ENCODE measurements at regions not wholly inside any gene's neighbourhood (a gene's known extent, or its start where the extent isn't known, plus 50 kb on each side); places are given as distances from the start of the nearest gene placed in this dataset.

DNA sequence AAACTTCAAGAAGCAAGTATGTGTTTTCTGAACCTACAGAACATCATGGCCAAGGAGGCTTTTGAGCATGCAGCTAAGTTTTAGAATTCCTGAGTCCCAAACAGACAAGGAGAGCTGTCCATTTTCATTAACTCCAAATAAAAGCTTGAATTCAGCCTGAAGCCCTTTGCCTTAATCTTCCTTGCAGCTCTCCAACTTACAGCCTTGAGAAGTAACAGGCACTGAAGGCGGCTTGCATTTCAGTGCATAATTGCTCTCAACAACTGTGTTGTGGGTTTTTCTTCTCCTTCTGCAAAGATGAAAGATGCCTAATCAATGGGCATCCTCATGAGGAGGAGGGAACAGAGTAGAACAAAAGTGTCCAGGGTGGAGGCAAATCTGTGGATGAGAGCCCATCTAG is 286.0 kb downstream of the FAT3 start:
- TF ChIP-seq POLR2A (IDR thresholded peaks at IDR 0.05) = no peak
- TF ChIP-seq, protein P1, sequence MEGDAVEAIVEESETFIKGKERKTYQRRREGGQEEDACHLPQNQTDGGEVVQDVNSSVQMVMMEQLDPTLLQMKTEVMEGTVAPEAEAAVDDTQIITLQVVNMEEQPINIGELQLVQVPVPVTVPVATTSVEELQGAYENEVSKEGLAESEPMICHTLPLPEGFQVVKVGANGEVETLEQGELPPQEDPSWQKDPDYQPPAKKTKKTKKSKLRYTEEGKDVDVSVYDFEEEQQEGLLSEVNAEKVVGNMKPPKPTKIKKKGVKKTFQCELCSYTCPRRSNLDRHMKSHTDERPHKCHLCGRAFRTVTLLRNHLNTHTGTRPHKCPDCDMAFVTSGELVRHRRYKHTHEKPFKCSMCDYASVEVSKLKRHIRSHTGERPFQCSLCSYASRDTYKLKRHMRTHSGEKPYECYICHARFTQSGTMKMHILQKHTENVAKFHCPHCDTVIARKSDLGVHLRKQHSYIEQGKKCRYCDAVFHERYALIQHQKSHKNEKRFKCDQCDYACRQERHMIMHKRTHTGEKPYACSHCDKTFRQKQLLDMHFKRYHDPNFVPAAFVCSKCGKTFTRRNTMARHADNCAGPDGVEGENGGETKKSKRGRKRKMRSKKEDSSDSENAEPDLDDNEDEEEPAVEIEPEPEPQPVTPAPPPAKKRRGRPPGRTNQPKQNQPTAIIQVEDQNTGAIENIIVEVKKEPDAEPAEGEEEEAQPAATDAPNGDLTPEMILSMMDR (IDR thresholded peaks at IDR 0.05) = no peak
- Histone ChIP-seq H3K9me3 (no peaks in the 10 kb centered on the region), H3K27me3 (no peaks in the 10 kb centered on the region), H3K4me1 (no peaks in the 10 kb centered on the region), H3K4me3 (no peak overlapping the region), H3K27ac (no peak overlapping the region), H3K36me3 (no peaks in the 10 kb centered on the region)
- DNase-seq = no peak

DNA sequence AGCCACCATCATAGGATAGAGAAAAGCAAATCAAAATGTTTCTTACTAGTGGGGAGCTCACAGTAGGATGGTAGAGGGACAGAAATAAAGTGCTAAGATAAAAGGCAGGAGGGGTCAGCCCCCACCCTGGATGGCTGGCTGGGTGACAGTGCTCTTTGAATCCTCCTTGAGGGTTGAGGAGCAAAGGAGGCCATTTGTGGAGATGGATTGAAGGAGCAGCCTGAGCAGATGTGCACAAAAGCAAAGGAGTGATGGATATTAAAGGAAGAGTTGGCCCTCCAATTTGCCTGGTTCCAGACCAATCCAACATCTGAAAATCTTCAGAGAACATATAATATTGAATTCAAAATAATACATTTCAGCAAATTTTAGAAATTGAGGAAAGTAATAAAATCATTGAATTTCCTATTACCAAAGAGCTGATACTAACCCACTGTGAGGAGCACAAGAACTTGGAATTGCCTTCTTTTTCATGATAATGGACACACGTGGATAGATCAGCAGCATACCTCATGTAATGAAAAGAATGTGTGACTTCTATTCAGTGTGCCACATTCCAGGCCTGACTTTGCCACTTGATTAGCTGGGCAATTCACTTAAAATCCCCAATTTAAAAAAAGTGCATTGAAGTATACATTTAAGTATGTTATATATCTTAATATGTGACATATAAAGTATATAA is 287.0 kb downstream of the FAT3 start:
- H3K27ac ChIP-seq = no peak overlapping the region
- DNase-seq = no peak
- no peaks in the 10 kb centered on the region for H3K36me3 ChIP-seq
- no peaks in the 10 kb centered on the region for H3K4me1 ChIP-seq
- H3K4me3 ChIP-seq = no peak overlapping the region
- H3K27me3 ChIP-seq = no peaks in the 10 kb centered on the region
- TF ChIP-seq POLR2A (IDR thresholded peaks at IDR 0.05) = no peak
- TF ChIP-seq, protein P1 (IDR thresholded peaks at IDR 0.05) = no peak
- H3K9me3 ChIP-seq = no peaks in the 10 kb centered on the region

DNA sequence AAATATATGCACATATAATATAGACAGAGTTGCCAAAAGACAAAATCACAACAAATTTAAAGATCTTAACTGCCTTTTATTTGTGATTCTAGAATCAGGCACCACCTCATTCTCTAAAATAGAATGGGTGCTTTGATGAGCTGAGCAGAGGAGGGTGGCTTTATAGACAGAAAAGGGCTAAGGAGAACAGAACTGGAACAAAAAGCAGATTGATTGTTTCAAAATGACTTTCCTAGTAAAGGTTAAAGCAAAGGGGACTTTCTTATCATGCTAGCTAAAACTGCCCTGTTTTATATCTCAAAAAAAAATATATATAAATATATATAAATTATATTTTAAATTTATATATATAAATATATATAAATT is 287.6 kb downstream of the FAT3 start:
- Histone ChIP-seq H3K4me3 (no peak overlapping the region), H3K27me3 (no peaks in the 10 kb centered on the region), H3K27ac (no peak overlapping the region), H3K9me3 (no peaks in the 10 kb centered on the region), H3K36me3 (no peaks in the 10 kb centered on the region), H3K4me1 (no peaks in the 10 kb centered on the region)
- TF ChIP-seq POLR2A (IDR thresholded peaks at IDR 0.05) = no peak
- TF ChIP-seq, protein P1 (IDR thresholded peaks at IDR 0.05) = no peak
- DNase-seq = no peak

DNA sequence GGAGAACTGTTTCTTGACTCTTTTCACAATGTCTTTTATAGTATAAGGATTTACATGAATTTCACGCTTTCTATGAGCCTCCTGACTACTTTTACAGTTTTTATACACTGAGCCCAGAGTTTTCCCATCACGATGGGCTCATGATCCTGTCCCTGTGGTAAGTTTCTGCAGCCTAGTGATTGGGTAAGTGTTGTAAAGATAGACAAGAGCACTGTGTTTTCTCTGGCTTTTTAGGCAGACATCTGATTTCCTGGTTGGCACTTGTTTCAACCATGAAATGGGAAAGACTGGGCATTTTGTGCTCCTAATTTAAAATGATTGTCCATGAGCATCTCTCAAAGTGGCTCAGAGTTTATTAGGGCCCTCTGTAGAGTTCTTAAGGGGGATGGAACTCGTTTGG is 299.0 kb downstream of the FAT3 start:
- no peak for TF ChIP-seq POLR2A (IDR thresholded peaks at IDR 0.05)
- TF ChIP-seq, protein P1 (IDR thresholded peaks at IDR 0.05) = no peak
- Histone ChIP-seq H3K36me3 (no peaks in the 10 kb centered on the region), H3K4me3 (no peak overlapping the region), H3K27ac (no peak overlapping the region), H3K4me1 (no peaks in the 10 kb centered on the region), H3K27me3 (no peaks in the 10 kb centered on the region), H3K9me3 (no peaks in the 10 kb centered on the region)
- no peak for DNase-seq

DNA sequence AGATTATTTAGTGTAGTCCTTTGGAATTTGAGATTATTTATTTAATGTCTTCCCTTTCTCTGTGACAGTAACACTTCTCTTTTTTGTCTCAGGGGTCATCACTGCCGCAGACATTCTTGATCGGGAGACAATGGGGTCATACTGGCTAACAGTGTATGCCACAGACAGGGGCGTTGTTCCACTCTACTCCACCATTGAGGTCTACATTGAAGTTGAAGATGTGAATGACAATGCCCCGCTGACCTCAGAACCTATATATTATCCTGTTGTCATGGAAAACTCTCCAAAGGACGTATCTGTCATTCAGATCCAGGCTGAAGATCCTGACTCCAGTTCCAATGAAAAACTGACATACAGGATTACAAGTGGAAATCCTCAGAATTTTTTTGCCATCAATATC is 299.9 kb downstream of the FAT3 start:
- H3K9me3 ChIP-seq = no peaks in the 10 kb centered on the region
- no peak overlapping the region for H3K27ac ChIP-seq
- H3K36me3 ChIP-seq = no peaks in the 10 kb centered on the region
- no peaks in the 10 kb centered on the region for H3K27me3 ChIP-seq
- no peak overlapping the region for H3K4me3 ChIP-seq
- H3K4me1 ChIP-seq = no peaks in the 10 kb centered on the region
- no peak for DNase-seq
- no peak for TF ChIP-seq POLR2A (IDR thresholded peaks at IDR 0.05)
- TF ChIP-seq, protein P1 (IDR thresholded peaks at IDR 0.05) = no peak

DNA sequence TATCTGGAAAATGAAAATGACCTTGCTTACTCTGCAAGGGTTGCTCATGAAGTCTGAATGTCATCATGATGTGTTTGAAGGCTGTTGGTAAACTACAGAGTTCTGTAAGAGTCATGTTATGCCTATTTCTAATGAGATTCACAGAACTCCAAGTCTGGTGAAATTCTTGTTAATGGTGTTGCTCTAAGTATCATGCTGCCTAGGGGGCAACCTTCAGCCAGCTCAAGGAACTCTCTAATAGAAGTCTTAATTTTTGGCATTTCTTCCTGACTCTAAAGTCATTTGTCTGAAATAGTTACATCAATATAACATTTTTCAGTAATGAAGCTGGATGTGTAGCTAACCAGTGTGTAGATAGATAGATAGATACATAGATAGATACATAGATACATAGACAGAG is 302.8 kb downstream of the FAT3 start:
- H3K36me3 ChIP-seq = no peaks in the 10 kb centered on the region
- no peaks in the 10 kb centered on the region for H3K4me1 ChIP-seq
- H3K9me3 ChIP-seq = no peaks in the 10 kb centered on the region
- H3K27ac ChIP-seq = no peak overlapping the region
- H3K27me3 ChIP-seq = no peaks in the 10 kb centered on the region
- no peak overlapping the region for H3K4me3 ChIP-seq
- TF ChIP-seq, protein P1 (IDR thresholded peaks at IDR 0.05) = no peak
- no peak for TF ChIP-seq POLR2A (IDR thresholded peaks at IDR 0.05)
- no peak for DNase-seq

Data from Peyer's patch (tissue), 4 donors.